GM04504 (cell line): ENCODE measurements at regions not wholly inside any gene's neighbourhood (a gene's known extent, or its start where the extent isn't known, plus 50 kb on each side); places are given as distances from the start of the nearest gene placed in this dataset.
"Not testable (repeated sequence)": the region's sequence is repeated elsewhere in the genome, so short reads cannot be mapped to it uniquely, and the experiment has no call there.

ENCODE experiments used
- DNase-seq: peaks from one replicate; pipeline ENCODE4 v3.0.0-alpha.2; 2012; ENCODE audit warnings: low read depth

DNA sequence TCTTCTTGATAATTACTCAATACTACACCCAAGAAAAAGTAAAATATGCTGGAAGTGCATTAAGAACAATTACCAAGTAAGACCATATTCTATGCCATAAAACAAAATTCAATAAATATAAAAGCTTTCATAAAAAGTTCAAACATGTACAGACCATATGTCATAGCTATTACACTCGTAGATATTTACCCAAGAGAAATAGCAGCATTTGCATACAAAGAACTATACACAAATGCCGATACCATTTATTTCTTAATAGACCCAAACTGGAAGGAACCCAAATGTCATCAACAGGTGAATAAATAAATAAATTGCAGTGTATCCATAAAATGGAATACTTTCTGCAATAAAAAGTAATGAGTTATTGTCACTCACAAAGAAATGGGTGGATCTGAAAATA is 78.3 kb upstream of the SLC16A7 start:
- no peak for DNase-seq

DNA sequence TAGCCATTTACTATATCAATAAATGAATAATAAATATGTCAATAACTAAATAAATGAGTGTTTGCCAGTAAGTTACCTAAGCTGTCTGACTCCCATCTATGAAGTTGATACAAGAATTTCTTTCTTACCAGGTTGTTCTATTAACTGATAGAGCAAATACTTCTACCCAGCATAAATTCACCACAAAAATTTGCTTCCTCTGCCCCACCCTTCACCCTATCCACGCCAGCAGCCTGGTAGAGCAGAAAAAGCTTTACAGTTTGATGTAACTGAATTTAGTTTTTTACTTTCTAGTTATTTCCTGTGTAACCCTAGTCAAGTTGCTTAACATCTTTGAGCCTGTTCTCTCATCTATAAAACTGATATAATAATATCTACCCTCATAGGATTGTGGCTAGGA is 94.9 kb upstream of the SLC16A7 start:
- no peak for DNase-seq

GRCh38 chr12:59500335-59500734 is 95.5 kb upstream of the SLC16A7 start:
- no peak for DNase-seq

DNA sequence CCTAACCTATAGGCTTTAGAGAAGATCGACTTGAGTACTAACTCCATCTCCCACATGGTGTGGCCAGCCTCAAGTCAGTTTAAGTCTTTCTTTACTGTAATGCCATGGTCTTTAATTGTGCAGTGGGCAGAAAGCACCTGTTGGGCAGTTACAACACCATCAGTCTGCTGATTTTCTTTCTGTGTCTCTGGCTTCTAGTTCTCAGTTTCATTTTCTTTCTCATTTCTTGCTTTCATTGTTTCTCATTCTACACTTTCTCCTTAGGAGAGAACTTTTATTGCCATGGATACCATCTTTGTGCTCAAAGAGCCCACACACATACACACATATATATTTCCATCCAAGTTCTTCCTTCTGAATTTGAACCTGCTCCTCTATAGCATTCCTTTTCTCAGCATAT is 96.1 kb upstream of the SLC16A7 start:
- DNase-seq, result no peak

- no peak for DNase-seq
Observed at GRCh38 chr12:59494617-59495016, 101.2 kb upstream of the SLC16A7 start.

DNA sequence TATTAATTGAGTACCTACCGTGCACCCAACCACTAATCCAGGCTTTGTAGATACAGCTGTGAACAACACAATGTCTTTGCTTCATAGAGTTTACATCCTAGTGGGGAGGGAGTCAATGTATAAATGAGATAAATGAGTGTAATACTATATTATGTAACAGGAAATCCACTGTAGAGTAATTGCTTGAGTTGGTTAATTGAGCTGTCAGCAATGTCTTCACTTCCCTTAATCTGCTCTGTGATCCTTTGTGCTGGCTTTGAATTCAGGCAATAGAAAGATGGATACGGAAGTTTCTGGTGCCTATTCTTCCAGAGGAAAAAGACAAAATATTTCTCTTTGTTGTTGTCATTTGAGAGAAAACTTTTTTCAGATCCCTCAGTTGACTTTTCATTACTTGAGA is 104.0 kb upstream of the SLC16A7 start:
- no peak for DNase-seq

DNA sequence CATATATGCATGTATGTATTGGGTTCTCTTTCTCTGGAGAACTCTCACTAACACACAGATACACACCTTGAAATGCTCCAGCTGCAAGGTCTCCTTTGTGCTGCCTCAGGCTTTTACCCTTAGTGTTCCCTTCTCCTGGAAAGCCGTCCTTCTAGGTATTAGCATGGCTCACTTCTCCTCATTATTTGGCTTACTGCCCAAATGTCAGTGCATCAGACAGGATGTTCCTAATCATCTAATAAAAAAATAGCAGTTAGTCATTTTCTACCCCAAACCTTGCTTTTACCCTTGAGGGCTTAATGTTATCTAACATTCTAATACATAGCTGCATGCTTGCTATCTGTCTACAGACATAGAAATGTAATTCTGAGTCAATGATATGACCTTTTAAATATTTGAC is 109.0 kb upstream of the SLC16A7 start:
- no peak for DNase-seq

DNA sequence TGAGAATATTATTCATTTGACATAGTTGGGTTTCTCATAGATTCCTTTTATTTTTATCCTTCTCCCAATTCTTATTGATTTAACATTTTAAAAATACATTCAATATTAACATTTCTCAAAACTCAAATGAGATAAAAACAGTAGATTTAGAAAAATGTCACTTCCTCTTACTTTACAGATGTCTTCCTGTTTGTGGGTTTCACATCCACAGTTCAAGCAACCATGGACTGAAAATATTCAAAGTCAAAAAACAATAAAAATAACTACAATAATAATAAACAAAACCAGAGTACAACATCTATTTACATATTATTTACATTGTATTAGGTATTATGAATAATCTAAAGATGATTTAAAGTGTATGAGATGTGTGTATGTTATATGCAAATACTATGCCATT is 111.3 kb upstream of the SLC16A7 start:
- no peak for DNase-seq

DNA sequence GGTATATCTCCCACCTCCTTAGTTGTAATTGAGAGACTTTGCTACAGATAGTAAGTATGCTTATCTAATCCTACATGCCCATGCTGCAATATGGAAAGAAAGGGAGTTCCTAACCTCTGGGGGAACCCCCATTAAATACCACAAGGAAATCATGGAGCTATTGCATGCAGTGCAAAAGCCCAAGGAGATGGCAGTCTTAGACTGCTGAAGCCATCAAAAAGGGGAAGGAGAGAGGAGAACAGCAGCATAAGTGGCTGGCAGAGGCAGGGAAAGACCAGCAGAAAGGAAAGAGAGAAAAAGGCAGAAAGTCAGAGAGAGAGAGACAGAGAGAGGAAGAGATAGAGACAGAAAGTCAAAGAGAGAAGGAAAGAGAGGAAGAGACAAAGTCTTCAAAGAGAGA is 121.6 kb upstream of the SLC16A7 start:
- DNase-seq, result not testable (repeated sequence)

DNA sequence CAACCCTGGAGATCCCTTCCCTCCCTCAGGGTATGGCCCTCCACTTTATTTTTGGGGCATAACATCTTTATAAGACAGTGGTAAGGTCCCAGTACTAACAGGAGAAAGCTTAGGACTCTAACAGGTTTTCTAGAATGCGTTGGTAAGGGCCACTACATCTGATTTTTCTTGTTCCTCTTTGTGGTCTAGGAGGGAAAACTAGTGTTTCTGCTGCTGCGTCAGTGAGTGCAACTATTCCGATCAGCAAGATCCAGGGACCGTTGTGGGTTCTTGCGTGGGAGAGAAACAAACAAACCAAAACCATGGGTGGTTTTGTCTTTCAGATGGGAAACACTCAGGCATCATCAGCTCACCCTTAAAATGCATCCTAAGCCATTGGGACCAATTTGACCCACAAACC is 123.6 kb upstream of the SLC16A7 start:
- DNase-seq, result no peak

- DNase-seq, result no peak
Observed at GRCh38 chr12:59459966-59460660, 135.7 kb upstream of the SLC16A7 start.

DNA sequence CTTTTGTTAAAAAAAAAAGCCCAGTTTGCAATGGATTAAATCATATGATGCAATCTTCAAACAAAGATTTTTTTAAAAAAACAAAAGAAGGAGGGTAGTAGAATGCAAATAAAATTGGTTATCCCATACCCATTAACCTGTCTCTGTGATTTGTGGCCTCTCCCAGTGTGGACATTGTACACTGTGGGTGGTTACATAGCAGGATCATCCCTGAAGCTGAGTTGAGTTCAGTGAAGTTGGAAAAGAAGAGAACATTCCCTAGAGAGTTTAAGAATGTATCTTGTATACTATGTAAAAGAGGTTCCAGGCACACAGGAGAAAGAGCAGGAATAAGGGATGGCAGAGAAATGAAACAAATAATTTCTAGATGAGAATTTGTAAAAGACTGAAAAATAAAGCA is 142.4 kb upstream of the SLC16A7 start:
- no peak for DNase-seq

DNA sequence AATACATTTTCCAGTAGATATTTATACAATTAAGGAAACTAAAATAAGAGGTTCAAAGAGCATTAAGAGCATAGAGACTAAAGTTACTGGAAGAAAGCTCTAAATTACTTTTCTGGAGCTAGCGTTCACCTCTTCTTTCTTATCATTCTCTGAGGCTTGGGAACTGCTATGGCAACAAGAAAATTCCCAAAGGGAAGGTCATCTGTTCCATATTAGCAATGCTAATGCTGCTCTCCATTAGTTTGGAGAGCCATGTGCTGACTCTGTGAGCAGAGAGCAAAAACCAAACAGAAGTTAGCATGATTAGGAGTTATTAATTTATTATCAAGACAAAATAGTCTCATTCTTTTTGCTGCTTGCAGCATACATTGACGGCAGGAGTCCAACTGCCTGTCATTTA is 143.1 kb upstream of the SLC16A7 start:
- DNase-seq, result no peak

DNA sequence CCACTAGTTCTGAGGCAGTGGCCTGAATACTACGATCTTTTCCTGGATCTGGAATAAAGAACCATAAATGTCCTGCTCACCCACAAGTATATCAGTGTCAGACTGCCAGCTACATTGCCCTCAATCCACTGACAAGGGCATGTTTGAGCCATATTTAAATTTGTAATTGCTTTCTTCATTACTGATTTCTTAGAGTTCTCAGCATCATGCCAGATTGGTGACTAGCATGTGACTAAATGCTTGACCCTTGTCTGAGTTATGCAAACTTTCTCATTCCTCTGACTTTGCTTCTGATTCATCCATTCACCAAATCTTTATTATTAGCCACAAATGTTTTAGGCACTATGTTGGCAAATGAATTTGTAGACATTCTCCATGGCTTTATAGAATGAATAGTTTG is 143.6 kb upstream of the SLC16A7 start:
- peak; percentile 64 for DNase-seq

DNA sequence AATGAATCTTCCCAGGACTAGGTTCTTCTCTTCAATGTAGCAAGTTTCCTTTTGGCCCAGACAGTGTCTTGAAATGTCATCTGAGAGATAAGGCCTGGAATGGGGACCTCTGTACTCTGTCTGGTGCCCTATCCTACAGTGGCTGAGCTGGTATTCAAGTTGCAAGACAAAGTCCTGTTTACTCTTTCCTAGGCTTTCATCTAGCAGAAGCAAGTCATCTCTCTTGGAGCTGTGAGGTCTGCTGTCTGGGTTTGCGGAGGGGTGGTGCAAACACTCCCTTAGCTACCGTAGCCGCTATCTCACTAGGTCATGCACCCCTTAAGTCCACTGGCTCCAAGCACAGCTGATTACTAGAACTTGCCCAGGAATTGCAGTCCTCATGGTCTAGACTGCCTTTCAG is 149.7 kb upstream of the SLC16A7 start:
- no peak for DNase-seq

DNA sequence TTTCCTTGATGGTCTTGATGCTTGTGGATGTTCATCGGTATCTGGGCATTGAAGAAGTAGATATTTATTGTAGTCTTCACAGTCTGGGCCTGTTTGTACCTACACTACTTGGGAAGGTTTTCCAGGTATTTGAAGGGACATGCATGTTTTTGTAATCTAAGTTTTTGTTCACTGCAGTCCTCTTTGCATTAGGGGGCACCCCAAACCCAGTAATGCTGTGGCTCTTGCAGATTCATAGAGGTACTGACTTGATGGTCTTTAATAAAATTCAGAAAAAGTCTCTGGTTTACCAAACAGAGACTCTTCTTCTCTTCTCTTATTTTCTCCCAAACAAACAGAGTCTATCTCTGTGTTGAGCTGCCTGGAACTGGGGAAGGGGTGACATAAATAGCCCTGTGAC is 150.9 kb upstream of the SLC16A7 start:
- DNase-seq, result no peak

- no peak for DNase-seq
Observed at GRCh38 chr12:59432057-59432456, 163.8 kb upstream of the SLC16A7 start.

DNA sequence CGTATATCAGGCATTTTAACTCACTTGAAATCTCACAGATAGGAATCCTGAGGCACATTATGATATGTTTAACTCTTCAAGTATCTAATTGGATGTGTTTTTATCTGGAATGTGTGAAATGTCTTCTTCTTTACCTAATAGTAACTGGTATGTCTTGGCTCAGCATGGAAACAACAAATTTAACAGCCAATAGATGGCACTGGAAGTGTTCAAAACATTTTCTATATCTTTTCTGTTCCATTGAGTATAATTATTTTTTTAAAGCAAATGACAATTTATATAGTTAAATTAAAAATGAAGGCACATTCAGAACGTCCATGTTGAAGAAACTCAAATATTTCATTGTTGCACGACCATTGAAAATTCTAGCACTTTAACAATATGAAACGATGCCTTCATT is 164.6 kb upstream of the SLC16A7 start:
- no peak for DNase-seq

DNA sequence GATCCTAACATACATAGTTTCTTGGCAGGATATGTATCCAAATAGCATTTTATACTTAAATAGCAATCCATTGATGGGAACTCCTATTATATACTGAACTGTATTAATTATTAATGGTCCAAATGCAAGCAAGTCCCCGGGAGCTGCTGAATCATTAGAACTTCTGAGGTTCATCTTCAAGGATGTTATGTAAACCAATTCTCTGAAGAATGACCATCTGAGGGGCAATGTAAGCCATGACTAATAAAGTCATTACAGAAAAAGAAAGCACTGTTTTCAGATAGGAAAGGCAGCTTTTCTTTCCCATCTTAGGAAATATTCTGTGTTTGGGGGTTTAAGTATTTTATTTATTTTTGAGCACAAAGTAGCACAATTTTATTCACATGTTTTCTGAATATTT is 166.1 kb upstream of the SLC16A7 start:
- DNase-seq, result no peak

DNA sequence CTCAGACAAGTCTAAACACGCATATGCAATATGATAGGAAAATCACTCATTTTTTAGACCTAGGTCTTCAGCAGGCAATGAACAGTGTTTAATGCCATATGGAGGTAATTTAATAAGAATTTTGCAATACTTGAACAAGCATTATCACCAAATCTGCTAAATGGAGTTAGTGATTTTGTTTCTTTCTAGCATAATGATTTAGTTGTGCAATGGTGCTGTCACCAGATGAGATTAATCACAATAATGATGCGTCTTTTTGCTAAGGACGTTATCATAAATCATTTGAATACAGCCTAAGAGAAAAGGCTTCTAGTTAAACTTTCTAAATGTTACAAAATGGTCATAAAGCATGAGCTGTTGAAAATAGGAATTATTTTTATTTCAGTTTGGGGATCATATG is 170.0 kb upstream of the SLC16A7 start:
- peak; percentile 82 for DNase-seq

DNA sequence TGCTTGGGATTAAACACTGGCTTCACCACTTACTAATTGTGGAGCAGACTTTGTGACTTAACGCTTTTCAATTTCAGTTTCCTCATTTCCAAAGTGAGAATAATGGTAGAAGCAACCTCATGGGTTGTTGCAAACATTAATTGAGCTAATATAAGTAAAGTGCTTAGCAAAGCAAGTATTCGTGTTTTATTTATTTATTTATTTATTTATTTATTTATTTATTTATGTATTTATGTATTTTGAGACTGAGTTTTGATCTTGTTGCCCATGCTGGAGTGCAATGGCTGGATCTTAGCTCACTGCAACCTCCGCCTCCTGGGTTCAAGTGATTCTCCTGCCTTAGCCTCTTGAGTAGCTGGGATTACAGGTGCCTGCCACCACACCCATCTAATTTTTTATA is 171.2 kb upstream of the SLC16A7 start:
- DNase-seq, result not testable (repeated sequence)

- no peak for DNase-seq
Observed at GRCh38 chr12:59414051-59414450, 181.8 kb upstream of the SLC16A7 start.

- no peak for DNase-seq
Observed at GRCh38 chr12:59408431-59408830, 187.4 kb upstream of the SLC16A7 start.

GRCh38 chr12:59407799-59408198 is 188.0 kb upstream of the SLC16A7 start:
- DNase-seq, result no peak

- no peak for DNase-seq
Observed at GRCh38 chr12:59405992-59406391, 189.8 kb upstream of the SLC16A7 start.
